ENCODE measurements at regions not wholly inside any gene's neighbourhood (a gene's known extent, or its start where the extent isn't known, plus 50 kb on each side); places are given as distances from the start of the nearest gene placed in this dataset.

DNA sequence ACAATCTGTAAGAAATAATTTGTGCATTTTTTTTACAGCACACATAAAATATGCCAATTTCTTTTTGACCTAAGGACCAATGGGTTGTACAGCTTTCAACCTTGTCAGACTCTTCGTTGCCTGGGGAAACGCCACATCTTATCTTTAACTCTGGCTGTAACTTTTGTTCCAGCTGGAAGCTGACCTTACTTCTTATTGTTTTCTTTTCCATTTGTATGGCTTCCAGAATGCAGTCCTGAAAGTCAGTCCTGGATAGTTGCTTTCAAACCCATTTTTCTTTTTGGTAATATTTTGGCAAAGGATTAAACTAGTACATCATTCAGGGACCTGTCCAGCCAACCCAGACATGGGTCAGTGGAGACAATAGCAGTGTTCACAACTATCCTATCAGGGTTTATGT lies 686.5 kb upstream of the CDH2 start:
- DNase-seq: no peak

DNA sequence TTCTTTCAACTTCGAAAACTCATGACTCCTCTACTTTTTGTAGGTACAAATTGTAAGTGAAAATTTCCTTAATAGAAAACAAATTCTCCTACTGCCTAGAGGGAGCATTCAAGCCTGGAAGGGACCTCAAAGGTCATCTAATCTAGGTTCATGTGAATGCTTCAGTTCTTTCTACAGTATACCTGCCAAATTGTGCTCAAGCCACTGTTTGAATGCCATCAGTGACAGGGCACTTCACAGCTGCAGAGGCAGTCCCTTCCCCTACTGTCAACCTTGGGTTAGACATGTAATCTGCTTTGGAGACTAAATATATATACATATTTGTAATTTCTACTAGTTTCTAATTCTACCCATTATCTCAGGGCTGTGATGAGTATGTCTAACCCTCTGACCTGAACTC lies 681.3 kb upstream of the CDH2 start:
- no peak for DNase-seq

DNA sequence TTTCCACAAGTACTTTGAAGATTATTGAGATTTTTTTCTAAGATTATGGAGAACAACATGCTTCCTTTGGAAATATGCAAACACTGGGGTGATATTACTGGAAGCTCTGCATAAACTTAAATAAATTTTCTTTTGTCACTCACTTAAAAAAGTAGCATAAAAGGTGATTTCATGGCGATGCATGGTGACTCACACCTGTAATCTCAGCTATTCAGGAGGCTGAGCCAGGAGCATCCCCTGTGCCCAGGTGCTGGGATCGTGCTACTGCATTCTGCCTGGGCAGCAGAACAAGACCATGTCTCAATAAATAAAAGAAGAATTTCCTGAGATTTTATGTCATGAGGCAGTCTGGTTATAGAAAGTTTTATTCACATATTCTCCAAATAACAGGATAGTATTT lies 679.1 kb upstream of the CDH2 start:
- no peak for DNase-seq

DNA sequence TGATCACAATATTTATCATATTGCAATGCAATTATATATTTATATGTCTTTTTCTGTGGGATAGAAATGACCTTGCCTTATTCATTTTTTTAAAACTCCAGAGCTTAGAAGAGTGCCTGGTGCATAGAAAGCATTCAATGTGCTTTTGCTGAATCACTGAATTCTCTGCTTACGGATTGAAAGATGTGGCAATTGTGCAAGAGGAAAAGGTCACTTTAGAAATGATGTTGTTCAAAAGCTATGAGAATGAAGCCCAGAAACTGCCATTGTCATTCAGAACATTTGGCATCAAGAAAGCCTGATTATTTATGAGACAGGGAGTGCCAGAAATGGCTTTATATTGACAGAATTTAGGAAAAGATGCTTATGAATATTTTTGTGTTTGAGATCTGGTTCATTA lies 678.6 kb upstream of the CDH2 start:
- DNase-seq: no peak

DNA sequence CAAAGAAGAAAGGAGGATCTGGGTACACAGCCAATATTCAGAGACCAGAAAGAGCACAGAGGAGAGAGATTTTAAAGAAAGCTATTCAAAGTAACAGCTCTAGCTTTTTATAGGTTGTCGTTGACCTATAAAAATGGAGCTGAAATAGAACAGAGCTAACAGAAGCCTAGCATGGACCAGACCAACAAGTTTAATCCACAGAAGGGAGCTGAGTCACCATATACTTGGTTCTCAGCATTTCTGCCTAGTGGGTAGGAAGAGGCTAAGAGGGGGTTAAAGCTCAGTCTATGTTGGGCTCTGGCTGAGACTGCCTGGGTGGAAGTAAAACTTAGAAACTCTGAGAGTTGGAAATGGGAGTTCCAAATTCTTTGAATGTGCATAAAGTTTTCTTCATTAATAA lies 678.0 kb upstream of the CDH2 start:
- no peak for DNase-seq

DNA sequence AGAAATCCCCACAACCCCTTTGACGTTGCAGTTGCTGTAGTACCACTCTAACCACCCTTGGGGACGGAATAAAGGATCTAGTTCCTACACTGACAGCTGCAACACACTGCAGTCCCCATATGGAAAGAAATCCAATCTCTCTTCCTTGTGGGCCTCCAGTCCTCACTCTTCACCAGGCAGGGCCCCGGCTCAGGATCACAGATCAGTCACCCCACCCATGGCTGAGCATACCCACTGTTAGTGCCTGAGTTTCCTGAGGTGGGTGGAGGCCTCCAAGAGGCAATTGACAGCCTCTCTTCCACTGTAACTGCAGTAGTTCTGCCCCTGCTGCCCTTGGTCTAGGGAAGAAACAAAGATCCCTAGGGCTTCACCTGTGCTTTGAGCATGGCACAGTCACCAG lies 670.0 kb upstream of the CDH2 start:
- DNase-seq: no peak

DNA sequence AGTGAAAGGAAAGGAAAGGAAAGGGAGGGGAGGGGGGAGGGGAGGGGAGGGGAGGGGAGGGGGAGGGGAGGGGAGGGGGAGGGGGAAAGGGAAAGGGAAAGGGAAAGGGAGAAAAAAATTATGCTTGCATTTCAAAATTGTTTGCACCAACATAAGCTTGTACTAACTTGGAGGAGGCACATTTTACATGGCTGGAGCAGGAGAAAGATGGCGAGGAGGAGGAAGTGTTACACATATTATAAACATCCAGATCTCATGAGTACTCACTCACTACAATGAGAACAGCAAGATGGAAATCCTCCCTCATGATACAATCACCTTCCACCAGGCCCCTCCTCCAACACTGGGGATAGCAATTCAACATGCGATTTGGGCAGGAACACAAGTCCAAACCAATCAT lies 660.2 kb upstream of the CDH2 start:
- no peak for DNase-seq

DNA sequence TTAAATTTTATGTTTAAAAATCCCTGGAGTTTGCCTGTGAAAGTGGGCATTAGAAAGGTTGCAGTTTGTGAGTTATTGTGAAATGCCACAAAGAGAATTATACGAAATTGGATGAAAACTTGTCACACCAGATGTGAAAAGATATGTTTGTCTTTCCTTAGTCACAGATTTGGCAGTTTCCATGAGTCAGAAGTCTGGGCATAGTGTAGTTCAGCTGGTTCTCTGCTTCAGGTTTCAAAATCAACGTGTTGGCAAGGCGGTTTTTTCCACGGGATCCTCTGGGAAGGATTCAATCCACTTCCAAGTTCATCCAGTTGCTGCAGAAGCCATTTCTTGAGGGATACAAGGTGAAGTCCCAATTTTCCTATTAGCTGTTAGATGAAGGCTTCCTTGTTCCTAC lies 658.0 kb upstream of the CDH2 start:
- DNase-seq: no peak

DNA sequence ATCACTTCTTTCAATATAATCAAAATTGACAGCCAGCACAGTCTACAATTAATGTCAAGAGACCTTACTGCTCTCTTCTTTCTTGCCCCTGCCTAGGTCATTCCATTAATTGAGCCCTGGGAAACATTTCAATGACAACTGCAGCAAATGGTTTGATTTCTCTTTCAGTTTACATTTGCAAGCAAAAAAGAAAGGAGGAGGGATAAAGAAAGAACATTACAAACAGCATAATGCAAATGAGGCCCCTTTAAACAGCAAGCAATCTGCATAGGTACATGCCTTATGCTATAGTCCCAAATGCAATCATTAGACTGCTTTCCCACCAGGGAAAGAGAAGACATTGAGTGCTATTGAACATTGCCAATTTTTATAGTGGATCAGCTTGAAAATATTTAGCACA lies 655.0 kb upstream of the CDH2 start:
- no peak for DNase-seq

DNA sequence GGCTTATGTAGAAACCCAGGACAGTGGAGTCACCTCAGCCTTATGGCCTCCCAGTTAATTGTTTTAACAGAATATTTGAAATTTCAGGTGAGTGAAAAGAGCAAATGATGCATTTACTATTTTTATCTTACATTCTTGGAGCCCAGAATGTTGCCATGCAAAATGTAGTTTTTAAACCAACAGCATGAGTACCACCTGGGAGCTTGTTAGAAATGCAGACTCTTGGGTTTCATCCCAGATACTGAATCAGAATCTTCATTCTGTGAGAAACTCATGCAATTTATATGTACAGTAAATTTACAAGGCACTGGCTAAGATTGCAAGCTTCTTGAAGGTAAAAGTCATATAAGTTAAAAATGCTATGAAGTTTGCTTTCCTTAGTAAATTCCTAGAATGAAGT lies 654.5 kb upstream of the CDH2 start:
- peak; percentile 5 for DNase-seq

DNA sequence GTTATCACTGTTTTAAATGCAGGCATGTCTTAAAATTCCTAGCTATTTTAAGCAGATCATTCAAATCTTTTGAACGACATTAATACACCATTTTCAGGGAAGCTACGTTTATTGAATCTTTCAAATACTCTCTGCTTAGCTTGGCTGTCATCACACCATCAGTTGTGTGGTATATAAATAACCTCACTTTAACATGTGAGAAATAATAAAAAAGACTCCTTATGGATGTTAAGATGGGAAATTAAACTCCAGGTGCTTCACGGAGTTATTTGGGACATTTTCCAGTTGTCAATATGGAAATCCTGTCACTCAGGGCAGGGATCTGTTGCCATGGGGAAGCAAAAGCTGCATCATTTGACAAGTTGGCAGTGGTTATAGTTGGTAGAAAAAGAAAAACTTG lies 649.2 kb upstream of the CDH2 start:
- DNase-seq: no peak

DNA sequence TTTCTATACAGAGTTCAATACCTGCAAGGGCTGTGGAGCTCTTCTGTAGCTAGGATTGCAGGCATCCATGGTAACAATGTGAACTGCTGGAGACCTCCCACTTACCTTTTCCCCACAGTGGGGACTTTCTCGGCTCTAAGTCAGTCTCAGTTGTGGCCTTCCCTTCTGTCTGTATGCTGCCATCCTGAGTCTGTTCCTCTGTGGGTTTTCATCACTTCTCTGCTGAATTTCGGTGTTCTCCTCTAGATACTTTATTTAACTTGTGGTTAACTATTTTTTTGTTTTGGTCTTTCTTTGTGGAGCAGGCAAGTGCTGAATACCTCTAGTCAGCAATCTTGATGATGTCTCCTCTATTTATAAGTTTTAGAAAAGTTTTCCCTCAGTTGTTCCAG lies 647.2 kb upstream of the CDH2 start:
- no peak for DNase-seq

DNA sequence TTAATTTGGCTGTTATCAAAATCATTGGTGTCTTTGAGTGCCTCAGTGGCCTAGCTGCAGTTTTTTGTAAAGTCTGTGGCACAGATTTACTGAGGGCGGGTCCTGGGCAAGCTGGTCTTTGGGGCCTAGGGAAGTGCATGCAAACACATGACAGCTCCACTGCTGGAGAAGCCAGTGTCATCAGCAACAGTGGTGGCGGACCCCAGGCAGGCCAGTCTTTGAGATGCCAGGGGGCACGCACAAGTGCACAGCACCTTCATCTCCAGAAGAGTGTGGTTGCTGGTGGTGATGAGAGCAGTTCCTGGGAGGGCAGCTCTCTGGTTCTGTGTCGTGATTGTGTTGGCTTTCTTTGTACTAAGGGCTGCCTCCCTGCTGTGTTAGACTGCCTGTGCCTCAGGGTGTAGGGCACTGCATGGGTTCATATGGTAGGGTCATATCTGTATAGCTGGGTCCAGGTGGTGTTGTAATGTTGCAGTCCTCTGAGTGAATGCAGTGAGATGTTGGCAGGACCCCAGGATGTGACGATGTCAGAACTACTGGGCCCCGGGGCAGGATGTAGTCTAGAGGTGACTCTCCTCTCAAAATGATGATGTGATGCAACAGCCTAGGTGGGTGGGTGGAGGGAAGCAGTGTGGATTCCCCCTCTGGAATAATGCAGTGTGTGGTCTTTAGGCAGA lies 646.7 kb upstream of the CDH2 start:
- DNase-seq: no peak

DNA sequence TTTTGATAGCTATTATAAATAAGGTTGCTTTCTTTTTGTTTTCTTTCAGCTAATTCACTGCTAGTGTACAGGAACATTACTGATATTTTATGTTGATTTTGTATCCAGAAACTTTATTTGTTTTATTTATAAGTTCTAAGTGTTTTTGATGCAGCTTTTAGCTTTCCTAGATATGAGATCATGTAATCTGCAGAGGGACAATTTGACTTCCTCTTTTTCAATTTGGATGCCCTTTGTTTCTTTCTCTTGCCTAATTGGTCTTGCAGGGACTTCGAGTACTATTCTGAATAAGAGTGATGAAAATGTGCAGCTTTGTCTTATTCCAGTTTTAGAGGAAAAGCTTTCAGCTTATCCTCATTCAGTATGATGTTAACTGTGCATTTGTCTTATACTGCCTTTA lies 643.4 kb upstream of the CDH2 start:
- DNase-seq: peak; percentile 60

DNA sequence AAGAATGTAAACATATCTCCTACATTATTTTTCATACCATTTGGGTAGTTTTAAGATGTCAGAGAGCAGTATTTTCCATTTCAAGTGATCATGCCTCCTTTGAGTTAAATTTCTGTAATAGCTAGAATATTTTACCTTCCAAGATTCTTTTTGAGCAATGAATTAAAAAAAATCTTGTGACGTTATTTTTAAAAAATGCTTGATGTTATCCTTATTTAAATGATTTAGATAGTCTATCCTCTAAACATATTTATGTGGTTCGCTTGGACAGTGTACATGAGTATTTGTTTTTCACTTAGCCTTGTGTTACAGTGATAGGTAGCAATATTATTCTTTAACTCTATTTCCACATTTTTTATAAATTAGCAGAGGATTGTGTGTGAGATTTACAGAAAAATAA lies 639.2 kb upstream of the CDH2 start:
- no peak for DNase-seq

DNA sequence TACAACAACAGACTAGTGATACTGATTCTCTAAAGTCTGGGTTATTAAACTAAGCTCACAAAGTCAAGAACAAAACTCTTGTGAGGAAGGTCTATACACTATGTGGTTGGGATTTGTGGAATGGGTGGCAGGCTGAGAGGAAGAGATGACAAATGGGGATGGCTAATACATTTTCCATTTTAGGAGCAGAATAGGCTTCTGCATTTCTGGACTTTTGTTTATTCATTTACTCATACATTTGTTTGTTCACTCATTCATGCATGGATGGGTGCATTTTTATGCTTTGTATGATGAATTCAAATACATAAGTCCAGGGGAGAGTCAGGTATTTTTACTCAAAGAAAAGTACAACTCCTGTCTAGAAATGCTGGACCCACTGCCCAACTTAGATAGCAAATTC lies 637.4 kb upstream of the CDH2 start:
- DNase-seq: no peak

DNA sequence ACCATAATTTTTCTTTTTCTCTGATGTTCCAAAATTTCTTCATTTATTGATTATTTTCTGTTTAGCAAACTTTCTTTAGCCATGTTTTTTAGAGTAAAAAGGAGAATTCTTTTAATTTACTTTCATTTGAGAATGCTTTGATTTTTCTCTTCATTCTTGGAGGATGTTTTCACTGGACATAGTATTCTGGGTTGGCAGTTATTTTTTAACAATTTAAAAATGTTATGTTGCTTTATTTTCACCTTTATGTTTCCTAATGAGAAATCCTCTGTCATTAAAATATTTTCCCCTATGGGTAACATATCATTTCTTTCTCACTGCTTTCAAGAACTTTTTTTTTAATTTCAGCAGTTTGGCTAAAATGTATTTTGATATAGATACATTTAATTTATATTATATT lies 631.4 kb upstream of the CDH2 start:
- no peak for DNase-seq

DNA sequence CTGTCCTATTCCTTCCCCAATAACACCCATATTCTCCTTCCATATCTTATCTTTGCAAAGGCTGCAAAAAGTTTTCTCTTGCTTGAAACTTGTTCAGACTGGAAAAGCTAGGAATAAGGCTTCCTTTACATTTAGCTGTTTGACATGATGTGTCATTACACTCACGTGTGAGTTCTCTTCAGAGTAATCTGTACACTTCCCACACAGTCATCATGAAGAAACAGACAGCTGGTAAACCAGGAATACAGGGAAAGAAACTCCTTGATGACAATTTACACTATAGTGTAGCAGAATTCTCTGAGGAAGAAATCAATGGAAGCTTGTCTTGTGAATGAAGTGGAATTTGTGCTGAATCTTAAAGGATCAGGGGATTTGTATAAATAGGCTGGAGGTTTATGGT lies 628.6 kb upstream of the CDH2 start:
- no peak for DNase-seq

DNA sequence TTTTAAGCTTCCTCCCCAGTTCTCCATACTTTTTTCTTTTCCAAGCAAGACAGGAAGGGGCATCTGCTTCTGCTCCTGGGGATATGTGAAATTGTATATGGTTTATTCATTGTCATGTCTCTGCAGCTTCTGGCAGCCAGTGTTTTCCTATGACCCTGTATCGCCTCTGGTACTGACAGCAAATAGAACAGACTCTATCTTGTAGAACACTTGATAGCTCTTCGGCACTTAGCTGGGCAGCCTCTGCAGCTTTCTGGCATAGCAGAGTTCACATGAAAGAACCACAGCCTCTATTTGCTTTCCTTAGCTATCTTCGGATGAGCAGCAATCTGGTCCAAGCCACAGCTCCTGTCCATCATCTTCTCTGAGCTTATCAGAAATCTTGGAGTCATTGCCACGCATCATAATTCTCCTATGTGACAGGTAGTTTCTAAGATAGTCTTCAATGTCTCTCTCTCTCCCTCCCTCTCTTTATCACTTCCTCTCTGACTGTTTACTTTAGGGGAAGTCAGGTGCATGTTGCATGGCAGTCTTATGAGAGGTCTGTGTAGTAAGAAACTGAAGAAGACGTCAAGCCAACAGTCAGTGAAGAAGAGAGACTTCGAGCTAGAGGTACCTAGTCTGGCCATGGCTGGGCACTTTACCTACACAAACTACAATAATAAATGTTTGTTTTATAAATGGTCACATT lies 627.7 kb upstream of the CDH2 start:
- DNase-seq: peak; percentile 30

DNA sequence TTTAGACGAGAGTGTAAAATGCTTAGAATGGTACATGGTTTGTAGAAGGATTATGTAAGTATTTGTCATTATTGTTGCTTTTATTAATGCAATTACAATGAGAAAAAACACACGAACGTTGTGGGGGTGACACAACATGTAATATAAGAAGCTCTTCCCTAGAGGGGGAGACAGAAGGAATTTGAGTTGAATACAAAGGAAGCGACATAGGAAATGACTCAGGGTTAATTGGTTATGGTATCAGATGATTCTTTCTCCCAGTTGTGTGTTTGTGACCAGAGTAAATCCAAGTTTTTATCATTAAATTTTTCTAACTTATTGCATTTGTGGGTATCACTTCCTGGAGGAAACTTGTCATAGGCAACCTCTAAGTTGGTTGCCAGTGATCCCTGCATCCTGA lies 625.6 kb upstream of the CDH2 start:
- DNase-seq: no peak

DNA sequence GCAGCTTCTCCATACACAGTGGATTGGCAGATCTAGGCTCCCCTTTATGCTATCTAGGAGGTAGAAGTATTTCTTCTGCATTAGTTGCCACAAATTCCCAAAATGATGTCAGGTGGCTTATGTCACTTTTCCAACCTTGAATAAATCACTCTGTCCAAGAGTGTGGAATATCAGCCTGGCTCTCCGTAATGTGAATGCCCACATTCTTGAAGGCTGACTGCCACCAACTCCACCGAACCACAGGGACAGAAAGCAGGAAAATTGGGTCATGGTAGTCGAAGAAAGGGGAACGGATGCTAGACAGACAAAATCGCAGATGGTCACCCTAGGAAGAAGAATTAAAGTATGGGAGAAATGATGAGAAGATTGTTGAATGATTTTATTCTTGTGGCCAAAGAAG lies 624.9 kb upstream of the CDH2 start:
- DNase-seq: no peak

DNA sequence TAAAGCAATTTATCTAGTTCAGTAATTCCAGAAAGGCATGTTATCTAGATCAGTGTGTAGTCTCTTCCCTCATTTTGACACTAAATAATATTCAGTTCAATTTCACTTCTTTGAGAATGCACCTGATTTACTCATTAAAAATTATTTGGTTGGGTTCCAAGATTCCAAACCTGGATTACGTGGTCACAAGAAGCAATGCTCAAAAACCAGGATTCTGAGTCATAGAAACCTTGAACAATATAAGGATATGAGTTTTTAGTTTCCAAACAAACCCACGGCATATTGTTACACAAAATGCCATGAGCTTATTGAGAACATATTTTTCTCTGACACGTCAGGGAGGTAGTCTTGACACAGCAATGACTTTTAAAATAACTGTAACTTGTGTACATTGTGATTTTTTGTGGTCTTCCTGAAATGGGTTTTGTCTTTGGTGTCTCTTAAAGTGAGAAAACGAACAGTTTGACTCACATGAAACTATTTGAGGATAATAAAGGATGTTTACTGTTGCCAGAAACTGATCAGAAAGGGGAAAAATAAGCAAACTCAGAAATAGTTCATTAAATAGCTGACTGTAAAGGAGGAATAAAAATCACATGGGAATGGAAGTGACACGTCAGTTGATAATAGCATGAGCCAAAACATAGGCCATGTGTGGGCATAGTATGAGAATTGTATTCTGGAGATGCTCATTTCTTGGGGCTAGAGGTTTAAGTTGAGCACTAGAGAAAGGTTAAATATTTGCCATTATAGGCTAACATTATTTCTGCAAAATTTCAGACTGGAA lies 617.7 kb upstream of the CDH2 start:
- DNase-seq: no peak

DNA sequence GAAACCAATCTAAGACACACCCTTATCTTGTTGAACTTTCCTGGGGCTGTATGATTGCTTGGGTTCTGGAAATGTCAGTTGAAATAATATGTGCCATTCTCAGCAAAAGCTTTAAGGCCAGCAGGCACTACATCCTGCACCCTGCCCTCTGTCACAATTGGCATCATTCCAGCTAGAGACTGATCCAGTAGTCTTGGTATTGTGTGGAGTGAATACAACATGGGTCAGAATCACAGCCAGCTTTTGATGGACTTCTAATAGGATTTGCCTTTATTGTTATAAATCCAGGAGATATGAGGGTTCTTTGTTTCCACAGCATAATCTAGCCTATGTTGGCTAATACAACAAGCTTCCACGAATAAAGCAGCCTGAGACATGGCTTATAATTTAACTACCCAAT lies 617.0 kb upstream of the CDH2 start:
- DNase-seq: no peak

DNA sequence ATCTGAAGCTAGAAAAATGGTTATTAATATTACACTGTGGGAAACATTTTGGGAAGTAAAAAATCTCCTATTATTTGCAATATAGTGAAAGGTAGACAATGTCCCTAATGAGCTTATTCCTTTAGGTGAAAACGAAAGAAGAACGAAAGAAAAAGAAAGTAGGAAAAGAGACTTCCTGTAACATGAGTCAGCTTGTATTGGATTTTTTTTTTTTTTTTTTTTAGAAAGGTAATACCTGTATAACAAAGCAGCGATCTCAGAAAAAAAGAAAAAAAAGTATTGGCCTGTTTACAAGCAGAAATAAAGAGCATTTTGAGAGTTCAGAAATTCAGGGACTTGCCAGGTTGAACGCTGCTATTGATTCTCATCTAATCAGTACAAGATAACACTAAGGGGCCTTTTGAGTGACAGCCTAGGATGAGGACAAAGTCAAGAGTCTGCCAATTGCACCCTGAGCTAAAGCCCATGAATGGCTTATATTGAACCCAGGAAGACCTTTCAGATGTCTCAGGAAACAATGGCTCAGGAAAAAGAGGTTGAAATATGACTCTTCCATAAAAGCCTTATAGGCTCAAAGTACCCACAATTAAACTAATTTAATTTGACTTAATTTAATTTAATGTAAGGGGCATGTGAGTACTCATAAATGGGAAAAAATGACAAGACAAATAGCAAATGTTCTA lies 615.6 kb upstream of the CDH2 start:
- DNase-seq: peak; percentile 33

Data from OCI-M1 (cell line).